Fibroblast of skin of left quadriceps (primary cell): ENCODE measurements at regions not wholly inside any gene's neighbourhood (a gene's known extent, or its start where the extent isn't known, plus 50 kb on each side); places are given as distances from the start of the nearest gene placed in this dataset.

Experiments used
- DNase-seq, 2 experiments: peaks; one replicate each; pipeline ENCODE4 v3.0.0-alpha.2; 2013; ENCODE audit warnings: low read depth in 2 of 2

DNA sequence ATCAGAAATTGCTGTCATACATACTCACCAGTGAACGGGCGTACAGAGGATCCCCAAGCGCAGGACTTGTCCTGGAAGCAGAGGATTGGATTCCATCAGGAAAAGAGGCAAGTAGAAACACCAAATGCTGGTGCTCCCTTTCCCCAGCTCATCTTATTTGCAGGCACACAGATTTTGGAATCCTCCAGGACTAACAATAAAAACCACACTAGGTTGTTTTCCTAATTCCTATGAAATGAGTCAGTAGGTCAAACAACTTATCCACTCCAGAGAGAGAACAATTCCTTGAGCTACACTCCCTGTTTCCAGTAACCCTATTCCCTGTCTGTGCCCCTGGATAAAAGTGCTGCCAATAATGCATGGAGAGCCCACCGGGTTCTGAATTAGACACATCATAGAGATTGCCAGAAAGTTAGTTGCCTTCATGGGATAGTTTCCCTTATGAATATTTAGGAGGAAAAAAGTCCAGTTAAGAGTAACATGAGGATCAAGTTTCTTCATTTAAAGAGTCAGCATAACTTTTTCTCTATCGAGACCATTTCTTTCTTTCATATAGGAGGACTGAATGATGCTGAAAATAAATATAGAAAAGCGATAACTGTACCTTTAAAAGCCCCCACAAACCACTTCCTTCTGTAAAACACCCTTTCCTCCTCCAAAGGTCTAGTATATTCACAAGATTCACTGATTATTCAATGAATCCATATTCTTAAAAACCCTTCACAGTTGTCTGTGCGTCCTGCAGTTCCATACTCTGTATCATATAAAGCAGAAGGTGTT, 178.3 kb upstream of the KLF14 start:
- DNase-seq: peak; percentile 80 to 83

DNA sequence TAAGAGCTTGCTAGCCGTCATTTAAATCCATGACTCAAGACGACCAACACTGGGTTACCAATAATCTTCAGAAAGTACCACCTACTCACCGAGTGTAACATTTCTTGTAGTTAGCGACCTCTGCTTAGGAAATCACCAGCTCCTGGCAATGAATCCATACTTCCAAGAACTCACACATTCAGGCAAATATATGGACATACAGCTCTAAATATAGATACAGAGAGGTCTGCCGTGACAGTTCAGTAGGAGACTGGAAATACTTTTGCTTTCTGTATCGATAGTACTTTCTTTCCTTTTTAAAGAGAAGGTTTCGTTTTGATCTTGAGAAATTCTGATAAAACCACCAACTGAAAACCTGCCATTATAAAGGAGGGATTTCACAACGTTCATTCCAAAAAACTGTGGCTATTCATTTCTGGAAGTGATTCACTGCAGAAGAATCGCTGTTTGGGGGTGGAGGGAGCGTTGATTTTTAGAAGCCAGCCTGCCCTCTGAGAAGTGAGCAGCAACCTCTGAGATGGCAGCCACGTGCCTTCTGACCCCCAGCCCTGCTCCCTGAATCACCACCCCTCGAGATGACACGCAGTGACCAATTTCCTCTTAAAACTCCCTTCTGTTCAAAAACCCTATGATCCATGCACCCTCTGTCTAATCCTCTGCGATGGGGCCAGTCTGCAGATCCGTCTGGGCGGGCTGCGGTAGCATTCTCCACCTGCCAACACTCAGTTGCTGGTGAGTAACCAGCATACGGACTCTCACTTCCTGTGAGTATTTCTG, 179.0 kb upstream of the KLF14 start:
- peak; percentile 94 to 95 for DNase-seq

DNA sequence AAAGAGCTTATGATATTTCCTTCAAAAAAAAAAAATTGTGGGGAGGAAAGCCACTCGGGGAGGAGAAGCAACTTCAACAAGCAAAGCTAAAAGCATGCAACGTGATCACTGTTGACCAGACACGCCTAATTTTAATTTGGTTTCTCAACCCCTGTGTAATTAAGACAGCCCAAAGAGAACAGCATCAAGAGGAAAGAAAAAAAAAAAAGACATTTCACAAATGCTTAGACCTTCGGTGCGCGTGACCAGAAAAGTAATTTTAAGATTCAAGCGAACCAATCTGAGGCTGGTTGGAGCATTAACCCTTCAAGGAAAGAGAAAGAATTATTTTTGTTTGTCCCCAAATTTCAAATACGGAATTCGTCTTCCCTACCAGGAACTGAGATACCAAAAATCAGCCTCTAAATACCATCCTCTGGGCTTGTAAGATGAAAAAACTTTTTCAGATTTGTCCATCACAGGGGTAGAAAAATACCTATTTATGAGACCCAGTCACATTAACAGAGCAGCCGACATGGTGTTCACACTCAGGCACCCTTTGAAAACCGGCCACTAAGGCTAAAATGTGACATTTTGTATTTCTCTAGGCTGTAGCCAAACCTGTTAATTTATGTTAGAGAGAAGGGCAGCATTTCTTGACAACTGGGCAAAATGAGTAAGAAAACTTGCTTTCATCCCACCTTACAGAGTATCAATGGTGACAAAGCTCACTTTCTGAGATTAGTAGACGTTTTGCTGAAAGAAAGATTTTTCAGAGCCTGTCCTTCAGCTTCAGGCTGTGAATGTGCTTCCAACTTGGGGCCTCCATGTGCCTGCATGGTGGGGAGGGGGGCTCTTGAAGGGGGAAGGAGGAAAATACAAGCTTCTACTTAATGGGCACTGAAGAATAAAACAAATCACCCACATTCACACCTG, 179.9 kb upstream of the KLF14 start:
- no peak for DNase-seq

DNA sequence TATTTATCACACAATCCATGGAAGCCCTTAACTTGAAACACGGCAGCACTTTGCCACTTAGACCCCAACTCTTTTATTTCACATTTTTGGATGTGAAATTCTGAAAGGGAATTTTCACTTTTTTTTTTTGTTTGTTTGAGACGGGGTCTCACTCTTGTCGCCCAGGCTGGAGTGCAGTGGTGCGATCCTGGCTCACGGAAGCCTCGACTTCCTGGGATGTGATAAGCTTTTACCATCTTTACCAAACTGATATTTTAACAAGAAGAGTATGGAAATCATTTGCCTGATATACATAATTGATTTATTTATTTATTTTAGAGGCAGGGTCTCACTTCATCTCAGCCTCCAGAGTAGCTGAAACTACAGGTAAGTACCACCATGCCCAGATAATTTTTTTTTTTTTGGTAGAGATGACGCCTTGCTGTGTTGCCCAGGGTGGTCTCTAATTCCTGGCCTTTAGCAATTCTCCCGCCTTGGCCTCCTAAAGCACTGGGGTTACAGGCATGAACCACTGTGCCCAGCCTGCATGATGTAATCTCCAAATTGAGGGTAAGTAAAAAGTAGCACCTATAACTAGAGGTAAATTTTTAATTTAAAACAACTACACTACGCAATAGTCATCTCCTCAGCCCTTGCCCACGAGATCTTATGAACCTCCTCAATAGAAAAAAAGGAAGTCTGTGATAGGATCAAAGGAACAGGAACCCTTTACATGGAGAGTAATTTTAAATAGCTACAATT, 180.7 kb upstream of the KLF14 start:
- no peak for DNase-seq

DNA sequence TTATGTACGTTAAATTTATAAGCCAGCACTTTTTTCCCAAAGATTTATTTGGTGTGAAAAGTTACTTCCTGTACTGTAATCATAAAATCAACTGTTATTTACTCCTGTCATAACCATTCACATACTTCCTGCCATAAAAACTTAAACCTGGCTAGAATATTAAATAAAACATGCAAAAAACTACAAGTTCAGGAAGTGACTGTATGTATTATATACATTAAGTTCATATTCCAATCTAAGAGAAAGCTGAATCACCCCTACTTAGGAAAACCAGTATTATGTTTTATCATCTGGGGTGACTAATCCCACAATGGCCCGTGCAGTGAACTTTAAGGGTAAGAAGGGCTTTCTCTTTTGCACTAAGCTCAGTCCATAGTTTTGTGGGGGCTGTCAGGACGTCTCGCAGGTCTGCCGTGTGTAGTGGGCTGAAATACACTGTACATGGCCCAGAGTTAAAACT, 183.7 kb upstream of the KLF14 start:
- peak in 1 of 2 experiments; percentile 41 for DNase-seq

DNA sequence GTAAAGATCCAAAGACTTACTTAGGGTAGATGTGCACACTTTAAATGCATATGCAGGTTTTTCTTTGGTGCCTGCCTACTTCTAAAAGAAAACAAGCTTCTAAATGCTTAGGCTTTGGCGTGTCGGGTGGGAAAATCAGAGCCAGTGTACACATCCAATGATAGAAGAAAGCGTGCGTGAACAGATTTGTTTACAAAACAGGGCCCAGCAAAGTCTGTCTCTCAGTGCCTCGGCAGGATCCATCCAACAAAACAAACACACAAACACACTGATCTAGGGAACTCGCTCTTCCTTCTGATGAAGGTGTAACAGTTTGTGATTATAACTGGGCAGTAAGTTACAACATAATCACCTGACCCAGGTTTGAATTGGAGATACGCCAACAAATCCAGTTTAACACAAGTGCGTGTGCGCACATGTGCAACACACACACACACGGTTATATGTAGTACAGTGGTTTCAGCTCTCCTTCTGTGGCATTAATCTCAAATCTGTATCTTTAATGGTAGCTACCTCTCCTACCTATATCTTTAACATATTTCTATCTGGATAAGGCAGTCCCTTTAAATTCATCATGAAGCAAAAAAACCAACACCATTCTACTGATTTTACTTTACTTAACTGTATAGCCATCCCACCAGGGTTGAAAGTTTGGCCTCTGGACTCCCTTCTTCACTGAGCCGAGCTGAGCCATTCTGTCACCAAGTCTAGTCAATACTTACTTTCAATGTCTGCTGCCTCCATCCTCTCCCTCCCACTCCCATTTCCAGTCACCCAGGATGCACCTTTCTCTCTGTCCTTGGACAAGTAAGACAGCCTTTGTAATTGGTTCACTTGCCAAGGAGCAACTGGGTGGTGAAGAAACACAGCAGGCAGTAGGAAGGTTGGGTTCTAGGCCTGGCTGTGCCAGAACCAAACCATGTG, 184.4 kb upstream of the KLF14 start:
- DNase-seq: no peak

DNA sequence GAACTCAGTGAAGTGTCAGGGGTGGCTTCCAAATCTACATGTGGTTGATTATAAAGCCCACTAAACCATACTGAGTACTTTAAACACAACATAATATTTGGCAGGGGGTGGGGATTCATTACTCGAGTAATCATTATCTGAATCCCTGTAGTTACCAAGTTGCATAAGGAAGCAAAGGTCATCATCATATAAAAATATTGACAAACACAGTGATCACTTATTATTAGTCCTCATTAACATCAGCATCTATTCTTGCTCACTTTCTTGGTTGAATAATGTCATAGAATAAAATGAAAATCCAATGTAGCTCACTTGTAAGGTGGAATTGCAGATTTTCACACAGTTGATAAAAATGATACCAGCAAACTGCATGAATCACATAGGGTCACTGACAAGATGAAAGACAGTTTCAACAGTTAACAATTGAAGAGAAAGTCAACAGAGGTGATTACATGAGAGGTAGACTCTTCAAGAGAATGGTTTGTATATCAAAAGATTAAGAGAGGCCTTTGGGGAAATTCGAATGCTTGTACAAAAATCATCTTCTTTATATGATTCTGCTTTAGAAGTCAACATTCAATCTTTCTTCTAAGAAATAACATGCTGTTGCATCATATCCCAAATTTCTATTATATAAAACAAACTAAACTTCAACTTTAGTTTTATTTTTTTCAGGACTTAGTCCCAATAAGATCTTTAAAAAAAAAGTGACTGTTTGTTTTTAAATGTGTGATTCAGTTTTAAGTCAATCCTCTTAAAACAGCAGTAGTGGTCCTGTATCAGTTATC, 185.5 kb upstream of the KLF14 start:
- no peak for DNase-seq

DNA sequence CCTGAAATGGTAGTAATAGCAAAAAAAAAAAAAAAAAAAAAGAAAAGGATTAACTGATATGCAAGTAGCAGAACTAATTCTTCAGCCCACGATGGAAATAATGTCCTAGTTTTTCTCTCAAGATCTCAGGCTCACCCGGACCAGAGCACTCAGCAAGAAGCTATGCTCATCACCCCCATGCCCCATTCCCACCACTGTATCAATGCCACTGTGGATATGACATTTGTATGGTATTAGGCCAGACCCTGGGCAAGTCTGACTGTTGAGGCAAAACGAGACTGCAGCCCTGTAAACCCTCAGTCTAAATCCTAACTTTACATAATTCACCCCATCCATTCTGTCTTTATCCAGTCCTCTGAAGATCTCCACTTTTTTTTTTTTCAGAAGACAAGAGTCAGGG, 186.1 kb upstream of the KLF14 start:
- DNase-seq: no peak

DNA sequence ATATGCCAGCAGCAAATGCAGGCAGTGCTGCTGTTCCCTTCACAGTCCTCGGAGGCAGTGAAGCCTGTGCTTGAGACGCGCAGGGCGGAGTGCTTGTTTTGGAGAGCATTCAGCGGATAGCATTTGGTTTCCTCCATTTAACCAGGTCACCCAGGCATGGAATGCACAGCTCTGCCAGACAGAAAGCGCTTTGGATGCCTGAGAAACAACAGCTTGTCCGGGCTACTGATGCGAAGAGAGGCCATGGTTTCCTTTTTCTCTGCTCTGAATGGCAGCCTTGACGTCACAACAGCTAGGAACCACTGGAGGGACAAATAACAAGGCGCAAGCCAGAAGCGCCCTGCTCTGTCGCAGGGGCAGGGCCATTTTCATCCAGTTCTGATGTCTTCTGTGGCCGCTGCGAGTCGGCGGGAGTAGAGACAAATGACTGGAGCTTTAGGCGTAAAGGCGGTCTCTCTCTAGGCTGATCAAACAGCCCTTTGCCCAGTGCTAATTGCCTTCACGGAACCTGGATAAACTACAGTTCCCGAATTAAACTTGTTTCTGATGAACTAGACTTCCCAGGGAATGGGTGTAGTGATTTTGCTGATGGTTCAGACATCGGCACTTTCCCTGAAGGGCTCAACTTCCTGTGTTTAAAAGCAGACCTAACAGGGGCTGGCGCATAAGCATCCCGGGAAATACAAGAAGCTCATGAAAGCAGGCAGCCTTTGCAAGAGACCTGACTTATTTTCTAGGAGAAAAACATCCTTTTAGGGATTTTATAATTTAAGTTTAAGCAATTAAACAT, 187.6 kb upstream of the KLF14 start:
- DNase-seq: peak in 1 of 2 experiments; percentile 34

DNA sequence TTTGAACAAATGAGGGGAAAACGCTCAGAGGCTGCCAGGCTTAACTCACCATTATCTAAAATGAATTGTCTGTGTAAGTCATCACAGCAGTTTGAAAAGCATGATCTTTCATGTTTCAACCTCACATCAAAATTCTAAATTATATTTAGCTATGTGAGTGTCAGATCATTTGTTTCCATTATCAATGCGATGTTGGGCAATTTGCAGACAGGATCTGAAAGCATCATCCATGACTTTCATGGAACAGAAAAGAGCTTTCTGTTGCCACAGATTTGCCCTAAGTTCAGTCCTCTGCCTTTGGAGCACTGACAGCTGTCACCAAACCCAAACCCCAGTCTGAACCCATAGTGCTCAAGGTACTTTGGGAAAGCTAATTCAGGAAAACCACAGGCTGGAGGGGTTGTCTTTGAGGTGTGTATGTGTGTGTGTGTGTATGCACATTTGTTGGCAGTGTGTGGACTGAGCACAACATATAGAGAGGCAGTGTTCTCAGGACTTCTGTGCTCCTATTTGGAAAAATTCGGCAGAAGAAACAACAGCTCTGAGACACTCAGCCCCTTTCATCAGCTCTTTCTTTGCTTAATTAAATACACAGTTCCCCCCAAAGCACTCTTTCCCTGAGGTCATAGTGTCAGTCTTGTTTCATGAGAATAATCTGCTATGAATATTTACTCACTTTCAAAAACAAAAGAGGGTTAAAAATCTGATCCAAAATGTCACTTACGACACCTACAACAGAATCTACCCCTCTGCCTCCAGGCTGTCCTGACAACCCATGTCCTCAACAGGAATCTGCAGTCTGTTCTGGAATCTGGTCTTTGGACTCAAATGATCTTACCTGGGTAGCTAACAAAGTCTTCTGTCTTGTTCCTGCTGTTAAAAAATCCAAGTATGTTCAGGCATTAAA, 188.5 kb upstream of the KLF14 start:
- DNase-seq: no peak

DNA sequence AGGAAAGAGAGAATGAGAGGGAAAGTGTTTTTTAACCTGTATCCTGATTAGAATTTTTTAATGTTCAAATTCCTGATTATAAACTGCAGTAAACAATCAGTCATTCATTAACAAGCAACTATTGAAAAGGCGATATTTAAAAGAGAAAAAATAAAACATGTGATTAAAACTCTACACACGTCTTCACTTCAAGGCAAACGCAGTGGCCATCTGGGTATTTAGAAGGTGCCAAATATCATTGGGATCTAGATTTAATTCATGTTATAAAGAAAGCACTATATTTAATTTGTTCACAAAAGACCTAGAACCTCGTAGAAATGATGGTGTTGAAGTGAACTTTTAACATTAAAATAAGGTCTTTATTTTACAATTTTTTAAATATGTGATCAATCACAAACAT, 189.4 kb upstream of the KLF14 start:
- no peak for DNase-seq

DNA sequence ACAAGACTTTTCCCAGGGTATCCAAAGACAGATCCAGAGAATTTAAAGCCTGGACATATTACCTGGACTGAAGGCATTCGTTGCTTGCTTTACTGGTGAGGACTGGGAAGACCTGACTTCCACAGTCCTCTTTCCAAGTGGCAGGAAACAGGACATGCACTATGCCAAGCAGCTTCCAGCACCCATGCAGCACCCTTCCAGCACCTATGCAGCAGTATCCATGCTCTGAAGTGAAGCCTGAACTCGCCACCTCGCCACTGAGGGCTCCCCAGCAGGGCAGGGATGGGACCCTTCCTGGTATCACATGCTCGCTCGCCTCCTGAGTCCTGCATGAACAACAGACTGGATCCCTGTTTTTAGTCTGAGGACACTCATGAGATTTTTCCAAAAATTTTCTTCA, 189.9 kb upstream of the KLF14 start:
- DNase-seq: no peak

DNA sequence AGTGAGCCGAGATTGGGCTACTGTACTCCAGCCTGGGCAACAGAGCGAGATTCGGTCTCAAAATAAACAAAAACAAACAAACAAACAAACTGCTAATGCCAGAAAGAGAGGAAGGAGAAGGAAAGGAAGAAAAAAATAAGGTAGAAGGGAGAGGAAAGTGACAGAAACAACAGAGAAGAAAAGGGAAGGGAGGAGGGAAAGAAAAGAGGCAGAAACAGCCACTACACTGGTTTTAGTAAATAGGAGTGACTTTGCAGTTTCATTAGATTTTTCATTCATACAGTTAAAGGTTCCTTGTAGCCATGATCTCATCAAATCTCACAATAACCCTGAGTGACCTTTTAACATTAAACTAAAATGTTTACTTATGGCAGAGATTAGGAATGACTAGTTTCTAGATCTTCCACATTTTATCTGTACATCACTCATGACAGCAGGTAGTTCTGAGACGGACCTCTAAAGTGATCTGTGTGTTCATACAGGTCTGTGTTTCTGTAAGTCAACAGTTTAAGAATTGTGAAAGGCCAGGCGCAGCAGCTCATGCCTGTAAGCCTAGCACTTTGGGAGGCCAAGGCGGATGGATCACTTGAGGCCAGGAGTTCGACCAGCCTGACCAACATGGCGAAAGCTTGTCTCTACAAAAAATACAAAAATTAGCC, 191.3 kb upstream of the KLF14 start:
- no peak for DNase-seq

DNA sequence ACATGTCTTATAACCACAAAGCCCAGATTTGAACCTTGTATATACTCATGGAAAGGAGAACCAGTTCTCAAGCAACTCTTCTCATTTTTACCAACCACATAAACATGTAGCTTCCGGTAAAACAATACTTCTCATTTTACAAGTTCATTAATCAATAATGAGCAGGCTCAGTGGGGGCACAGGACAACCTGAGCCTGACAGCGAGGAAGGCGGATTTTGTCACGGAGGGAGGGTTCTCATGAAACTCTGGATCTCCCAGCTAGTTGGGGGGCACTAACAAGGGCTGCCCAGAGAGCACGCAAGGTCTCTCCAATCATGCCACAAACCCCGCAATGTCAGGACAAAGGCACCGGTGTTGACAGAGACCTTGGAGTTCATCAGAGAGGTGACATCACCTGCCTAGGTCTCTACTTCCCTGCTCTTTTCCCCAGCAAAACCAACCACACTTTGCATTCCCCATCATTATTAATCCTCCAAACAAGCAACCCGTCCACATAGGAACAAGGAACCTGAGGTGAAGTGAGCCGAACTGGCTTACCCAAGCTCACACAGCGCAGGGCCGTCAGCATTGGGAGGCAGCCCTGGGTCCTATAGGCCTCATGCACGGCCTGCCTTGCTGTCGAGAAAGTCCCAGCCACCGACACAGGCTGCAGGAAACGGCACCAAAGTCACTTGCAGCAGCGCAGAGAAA, 192.1 kb upstream of the KLF14 start:
- no peak for DNase-seq

DNA sequence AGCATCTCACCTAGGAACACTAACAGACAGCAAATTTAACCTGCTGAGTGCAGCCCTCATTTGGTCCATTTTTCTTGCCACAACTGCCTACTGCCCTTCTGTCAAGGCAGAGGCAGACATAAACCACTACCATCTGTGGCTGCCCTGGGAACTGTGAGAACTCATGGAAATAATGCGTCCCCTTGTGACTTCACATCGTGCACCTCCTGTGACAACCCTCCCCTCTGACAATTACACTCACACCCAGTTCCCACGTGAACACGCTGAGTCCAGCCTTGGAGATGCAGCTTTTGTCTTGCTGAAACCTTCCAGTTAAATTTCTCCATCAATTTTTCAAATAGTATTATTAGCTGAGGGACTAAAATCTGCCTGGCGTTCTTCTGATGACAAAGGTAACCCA, 193.1 kb upstream of the KLF14 start:
- no peak for DNase-seq

DNA sequence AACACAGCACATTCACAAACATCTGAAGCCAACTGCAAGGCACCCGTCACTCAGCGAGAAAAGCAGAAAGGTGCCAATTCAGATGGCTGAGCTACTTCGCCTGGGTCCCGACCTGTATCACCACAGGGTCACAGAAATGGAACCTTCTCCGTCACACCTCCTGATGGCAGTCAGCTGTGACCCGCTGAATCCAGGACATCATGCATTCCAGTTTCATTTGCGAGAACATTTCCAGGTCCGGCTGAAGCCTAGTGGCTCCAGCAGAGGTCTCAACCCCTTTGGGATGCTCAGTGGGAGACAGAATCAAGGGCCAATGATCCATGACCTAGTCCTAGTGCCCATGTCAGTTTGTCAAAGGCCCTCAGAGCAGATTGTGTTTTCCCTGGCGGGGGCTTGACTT, 193.6 kb upstream of the KLF14 start:
- no peak for DNase-seq
